ENCODE measurements at regions not wholly inside any gene's neighbourhood (a gene's known extent, or its start where the extent isn't known, plus 50 kb on each side); places are given as distances from the start of the nearest gene placed in this dataset.
"Not testable (repeated sequence)": the region's sequence is repeated elsewhere in the genome, so short reads cannot be mapped to it uniquely, and the experiment has no call there.

GRCh38 chr6:81098109-81098814 is 654.2 kb downstream of the TENT5A start:
- Histone ChIP-seq H4K20me1 (no peaks in the 10 kb centered on the region), H3K36me3 (no peaks in the 10 kb centered on the region), H3K4me3 (no peak overlapping the region), H3K4me2 (no peak overlapping the region), H3K27ac (no peak overlapping the region), H3K9ac (no peak overlapping the region), H3K4me1 (no peaks in the 10 kb centered on the region), H3K27me3 (no peaks in the 10 kb centered on the region), H3K9me3 (replicated peaks in 1 of 11) (no peaks in the 10 kb centered on the region)
- TF ChIP-seq Cebpa-rat (IDR thresholded peaks at IDR 0.05) = no peak

- not testable (repeated sequence) for H3K4me1 ChIP-seq; H3K27ac ChIP-seq; H3K9me3 ChIP-seq (replicated peaks in 1 of 11); H3K4me3 ChIP-seq; H3K27me3 ChIP-seq; H3K36me3 ChIP-seq; H3K9ac ChIP-seq; H3K4me2 ChIP-seq; H4K20me1 ChIP-seq
Measured at GRCh38 chr6:81096464-81096863, 656.0 kb downstream of the TENT5A start.

GRCh38 chr6:81093051-81093450 is 659.4 kb downstream of the TENT5A start:
- H3K27me3 ChIP-seq = no peaks in the 10 kb centered on the region
- no peaks in the 10 kb centered on the region for H4K20me1 ChIP-seq
- no peak overlapping the region for H3K9ac ChIP-seq
- no peaks in the 10 kb centered on the region for H3K36me3 ChIP-seq
- no peak overlapping the region for H3K4me3 ChIP-seq
- no peaks in the 10 kb centered on the region for H3K9me3 ChIP-seq (replicated peaks in 1 of 11)
- no peak overlapping the region for H3K27ac ChIP-seq
- H3K4me1 ChIP-seq = no peaks in the 10 kb centered on the region
- no peak for TF ChIP-seq Cebpa-rat (IDR thresholded peaks at IDR 0.05)
- H3K4me2 ChIP-seq = no peak overlapping the region

- Histone ChIP-seq H3K4me2 (no peak overlapping the region), H3K9ac (no peak overlapping the region), H3K36me3 (no peaks in the 10 kb centered on the region), H3K27ac (no peak overlapping the region), H4K20me1 (no peaks in the 10 kb centered on the region), H3K4me1 (no peaks in the 10 kb centered on the region), H3K9me3 (replicated peaks in 1 of 11) (no peaks in the 10 kb centered on the region), H3K4me3 (no peak overlapping the region), H3K27me3 (no peaks in the 10 kb centered on the region)
- TF ChIP-seq Cebpa-rat (IDR thresholded peaks at IDR 0.05) = no peak
Measured at GRCh38 chr6:81088145-81088544, 664.3 kb downstream of the TENT5A start.

- H3K9ac ChIP-seq = no peak overlapping the region
- no peak overlapping the region for H3K4me2 ChIP-seq
- no peaks in the 10 kb centered on the region for H3K36me3 ChIP-seq
- no peaks in the 10 kb centered on the region for H4K20me1 ChIP-seq
- H3K27me3 ChIP-seq = no peaks in the 10 kb centered on the region
- H3K9me3 ChIP-seq (replicated peaks in 1 of 11) = no peaks in the 10 kb centered on the region
- no peaks in the 10 kb centered on the region for H3K4me1 ChIP-seq
- no peak overlapping the region for H3K4me3 ChIP-seq
- no peak for TF ChIP-seq Cebpa-rat (IDR thresholded peaks at IDR 0.05)
- H3K27ac ChIP-seq = no peak overlapping the region
Measured at GRCh38 chr6:81086991-81087390, 665.5 kb downstream of the TENT5A start.

- H3K36me3 ChIP-seq = no peaks in the 10 kb centered on the region
- H4K20me1 ChIP-seq = no peaks in the 10 kb centered on the region
- H3K27ac ChIP-seq = no peak overlapping the region
- no peak overlapping the region for H3K4me3 ChIP-seq
- H3K27me3 ChIP-seq = no peaks in the 10 kb centered on the region
- H3K9ac ChIP-seq = no peak overlapping the region
- no peaks in the 10 kb centered on the region for H3K4me1 ChIP-seq
- TF ChIP-seq Cebpa-rat (IDR thresholded peaks at IDR 0.05) = no peak
- H3K4me2 ChIP-seq = no peak overlapping the region
- no peaks in the 10 kb centered on the region for H3K9me3 ChIP-seq (replicated peaks in 1 of 11)
Measured at GRCh38 chr6:81085431-81085790, 667.1 kb downstream of the TENT5A start.

GRCh38 chr6:81084776-81085430 is 667.6 kb downstream of the TENT5A start:
- no peak overlapping the region for H3K9ac ChIP-seq
- no peak for TF ChIP-seq Cebpa-rat (IDR thresholded peaks at IDR 0.05)
- H3K4me1 ChIP-seq = no peaks in the 10 kb centered on the region

GRCh38 chr6:81075974-81076373 is 676.5 kb downstream of the TENT5A start:
- Histone ChIP-seq H3K4me2 (no peak overlapping the region), H3K9ac (no peak overlapping the region), H3K36me3 (no peaks in the 10 kb centered on the region), H3K9me3 (replicated peaks in 1 of 11) (no peaks in the 10 kb centered on the region), H4K20me1 (no peaks in the 10 kb centered on the region), H3K4me1 (no peaks in the 10 kb centered on the region), H3K27me3 (no peaks in the 10 kb centered on the region), H3K4me3 (no peak overlapping the region), H3K27ac (no peak overlapping the region)
- TF ChIP-seq Cebpa-rat (IDR thresholded peaks at IDR 0.05) = no peak

More at GRCh38 chr6:81084776-81085430, 667.6 kb downstream of the TENT5A start:
- no peaks in the 10 kb centered on the region for H4K20me1 ChIP-seq
- no peaks in the 10 kb centered on the region for H3K9me3 ChIP-seq (replicated peaks in 1 of 11)
- H3K27me3 ChIP-seq = no peaks in the 10 kb centered on the region
- H3K4me3 ChIP-seq = no peak overlapping the region
- no peak overlapping the region for H3K4me2 ChIP-seq
- no peak overlapping the region for H3K27ac ChIP-seq
- no peaks in the 10 kb centered on the region for H3K36me3 ChIP-seq

- no peak for TF ChIP-seq Cebpa-rat (IDR thresholded peaks at IDR 0.05)
- no peak overlapping the region for H3K4me3 ChIP-seq
- no peak overlapping the region for H3K4me2 ChIP-seq
- H3K27me3 ChIP-seq = no peaks in the 10 kb centered on the region
- H3K27ac ChIP-seq = no peak overlapping the region
- no peak overlapping the region for H3K9ac ChIP-seq
- no peaks in the 10 kb centered on the region for H3K9me3 ChIP-seq (replicated peaks in 1 of 11)
- H4K20me1 ChIP-seq = no peaks in the 10 kb centered on the region
- no peaks in the 10 kb centered on the region for H3K36me3 ChIP-seq
- no peaks in the 10 kb centered on the region for H3K4me1 ChIP-seq
Measured at GRCh38 chr6:81073318-81073717, 679.2 kb downstream of the TENT5A start.

- H3K27me3 ChIP-seq = no peaks in the 10 kb centered on the region
- no peak for TF ChIP-seq Cebpa-rat (IDR thresholded peaks at IDR 0.05)
- no peak overlapping the region for H3K4me3 ChIP-seq
- no peak overlapping the region for H3K27ac ChIP-seq
- H3K9me3 ChIP-seq (replicated peaks in 1 of 11) = no peaks in the 10 kb centered on the region
- H4K20me1 ChIP-seq = no peaks in the 10 kb centered on the region
- no peak overlapping the region for H3K9ac ChIP-seq
- no peaks in the 10 kb centered on the region for H3K4me1 ChIP-seq
- H3K36me3 ChIP-seq = no peaks in the 10 kb centered on the region
- H3K4me2 ChIP-seq = no peak overlapping the region
Measured at GRCh38 chr6:81071121-81071520, 681.4 kb downstream of the TENT5A start.
